GM10248 (cell line): ENCODE measurements at regions not wholly inside any gene's neighbourhood (a gene's known extent, or its start where the extent isn't known, plus 50 kb on each side); places are given as distances from the start of the nearest gene placed in this dataset.

Experiments used
- CTCF ChIA-PET: fragments of 300-600 bp; sonication (Branson Sonifier 250); formaldehyde crosslinking; extraction: SDS; loops from one replicate; lab custom pipeline; 2021; ENCODE audit warnings: antibody characterized with exemption; lab: Yijun Ruan, JAX
- POLR2A ChIA-PET: fragments of 350-650 bp; sonication (Branson Sonifier 250); formaldehyde crosslinking; extraction: SDS; loops from one replicate; lab custom pipeline; 2020; ENCODE audit warnings: antibody characterized with exemption; lab: Yijun Ruan, JAX
- DNase-seq: peaks from one replicate; pipeline ENCODE4 v3.0.0; 2012; ENCODE audit errors: extremely low spot score
- TF ChIP-seq, protein P1 (sequence below): IDR thresholded peaks from 2 replicates; pipeline ENCODE4 v1.5.1; 2012; ENCODE audit warnings: mild to moderate bottlenecking, low read depth; ENCODE audit errors: extremely low read depth, missing control alignments, control extremely low read depth

DNA sequence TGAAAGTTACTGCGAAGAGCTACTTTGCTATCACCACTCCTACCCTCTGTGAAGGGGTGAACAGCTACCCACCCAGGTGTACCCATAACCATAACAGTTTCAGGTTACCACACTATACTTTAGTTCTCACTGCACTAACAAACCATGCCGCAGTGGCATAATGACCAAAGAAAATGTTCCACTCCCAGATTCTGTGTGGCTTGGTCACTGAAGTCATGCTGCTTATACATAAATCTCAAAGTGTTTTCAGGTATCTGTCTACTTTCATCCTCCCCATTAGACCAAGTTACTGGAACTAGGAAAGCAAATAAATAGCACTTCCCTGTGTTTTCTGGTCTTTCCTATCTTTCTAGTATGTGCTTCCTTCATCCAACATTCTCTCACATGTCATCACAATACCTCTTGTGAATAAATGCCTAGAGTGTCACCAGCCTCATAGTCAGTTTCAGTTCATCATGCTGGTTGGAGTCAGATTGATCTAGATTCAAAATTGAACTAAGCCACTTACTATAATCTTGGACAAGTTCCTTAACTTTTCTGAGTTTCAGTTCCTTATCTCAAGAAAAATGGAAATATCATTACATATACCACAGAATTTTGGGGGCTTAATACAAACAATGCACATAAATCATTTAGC, 293.6 kb downstream of the FSIP2 start:
- CTCF ChIA-PET, result interaction anchor here (1.3 to 2.9 kb wide), 2 partner anchors 13 to 138 kb away, joined by 3 to 10 read pairs; no protein-coding TSS in a partner anchor
- no peak for DNase-seq

DNA sequence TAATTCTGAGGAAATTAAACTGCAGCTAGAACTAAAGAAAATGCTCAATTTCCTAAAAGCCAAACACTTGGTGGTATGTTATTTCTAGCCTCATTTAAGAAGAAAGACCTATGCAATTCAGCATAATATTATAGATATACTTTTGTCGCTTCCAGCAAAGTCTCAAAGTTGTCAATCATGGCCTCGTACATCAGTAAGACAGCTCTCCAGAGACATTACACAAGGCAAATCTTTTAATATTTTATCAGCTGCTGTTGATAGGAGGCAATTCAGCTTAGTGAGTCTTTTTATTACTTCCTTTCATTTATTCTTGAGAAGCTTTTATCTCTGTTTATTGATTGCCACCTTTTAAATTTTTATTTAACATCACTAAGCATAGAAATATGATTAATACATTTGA, 294.3 kb downstream of the FSIP2 start:
- no peak for DNase-seq
- ChIA-PET CTCF (interaction anchor here (1.2 to 2.9 kb wide), 5 partner anchors 12 to 139 kb away, joined by 3 to 10 read pairs (median 3); no protein-coding TSS in a partner anchor), POLR2A (no interaction called here)
- TF ChIP-seq, protein P1, sequence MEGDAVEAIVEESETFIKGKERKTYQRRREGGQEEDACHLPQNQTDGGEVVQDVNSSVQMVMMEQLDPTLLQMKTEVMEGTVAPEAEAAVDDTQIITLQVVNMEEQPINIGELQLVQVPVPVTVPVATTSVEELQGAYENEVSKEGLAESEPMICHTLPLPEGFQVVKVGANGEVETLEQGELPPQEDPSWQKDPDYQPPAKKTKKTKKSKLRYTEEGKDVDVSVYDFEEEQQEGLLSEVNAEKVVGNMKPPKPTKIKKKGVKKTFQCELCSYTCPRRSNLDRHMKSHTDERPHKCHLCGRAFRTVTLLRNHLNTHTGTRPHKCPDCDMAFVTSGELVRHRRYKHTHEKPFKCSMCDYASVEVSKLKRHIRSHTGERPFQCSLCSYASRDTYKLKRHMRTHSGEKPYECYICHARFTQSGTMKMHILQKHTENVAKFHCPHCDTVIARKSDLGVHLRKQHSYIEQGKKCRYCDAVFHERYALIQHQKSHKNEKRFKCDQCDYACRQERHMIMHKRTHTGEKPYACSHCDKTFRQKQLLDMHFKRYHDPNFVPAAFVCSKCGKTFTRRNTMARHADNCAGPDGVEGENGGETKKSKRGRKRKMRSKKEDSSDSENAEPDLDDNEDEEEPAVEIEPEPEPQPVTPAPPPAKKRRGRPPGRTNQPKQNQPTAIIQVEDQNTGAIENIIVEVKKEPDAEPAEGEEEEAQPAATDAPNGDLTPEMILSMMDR, result no peak

More for the DNA sequence above, 293.6 kb downstream of the FSIP2 start:
- POLR2A ChIA-PET, result no interaction called here
- TF ChIP-seq, protein P1, result no peak

DNA sequence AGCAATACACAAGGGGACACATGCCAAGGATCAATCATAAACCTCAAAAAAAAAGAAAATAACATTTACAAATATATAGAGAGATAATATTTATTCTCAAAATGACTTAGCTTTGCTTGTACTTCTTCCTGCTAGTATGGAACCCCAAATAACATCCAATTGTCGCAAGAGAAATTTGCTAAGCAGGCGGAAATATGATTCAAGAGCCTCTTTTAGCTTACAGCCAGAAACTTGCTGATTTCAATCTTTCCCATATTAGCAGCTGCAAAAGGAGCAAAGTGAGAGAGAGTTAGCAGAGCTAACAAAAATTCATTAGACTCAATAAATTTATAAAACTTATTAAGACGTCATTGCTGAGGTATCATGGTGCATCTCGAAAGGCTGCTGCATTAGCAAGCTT, 294.9 kb downstream of the FSIP2 start:
- TF ChIP-seq, protein P1, result no peak
- ChIA-PET CTCF (interaction anchor here (1.2 to 2.9 kb wide), 6 partner anchors 11 to 139 kb away, joined by 3 to 10 read pairs (median 3); no protein-coding TSS in a partner anchor), POLR2A (no interaction called here)
- DNase-seq, result no peak

DNA sequence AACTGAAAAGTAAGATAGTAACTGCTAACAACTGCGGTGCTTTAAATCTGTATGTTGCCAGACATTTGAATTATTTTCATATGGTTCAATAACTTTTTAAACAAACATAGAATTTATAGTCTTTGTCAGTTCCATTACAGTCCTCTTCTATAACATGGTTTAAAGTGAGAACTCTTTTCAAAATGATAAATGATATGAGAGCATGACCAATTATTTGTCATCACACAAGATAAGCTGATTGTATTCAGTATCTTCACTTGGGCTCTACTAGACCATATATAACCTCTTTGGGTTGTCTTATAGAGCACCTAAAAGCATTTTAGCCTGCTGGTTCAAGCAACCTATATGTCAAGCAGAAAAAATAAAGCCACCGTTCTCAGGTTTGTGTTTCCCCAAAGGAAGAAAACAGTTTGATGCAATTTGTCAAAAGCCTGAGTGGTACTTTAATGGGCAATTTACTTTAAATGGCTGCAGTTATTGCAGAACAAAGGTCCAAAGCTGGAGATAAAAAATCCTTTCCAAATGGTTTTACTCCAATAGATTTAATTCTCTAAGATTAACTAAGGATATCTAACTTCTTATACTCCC, 298.4 kb downstream of the FSIP2 start:
- POLR2A ChIA-PET, result no interaction called here
- TF ChIP-seq, protein P1, result no peak
- CTCF ChIA-PET, result no interaction called here
- DNase-seq, result no peak

DNA sequence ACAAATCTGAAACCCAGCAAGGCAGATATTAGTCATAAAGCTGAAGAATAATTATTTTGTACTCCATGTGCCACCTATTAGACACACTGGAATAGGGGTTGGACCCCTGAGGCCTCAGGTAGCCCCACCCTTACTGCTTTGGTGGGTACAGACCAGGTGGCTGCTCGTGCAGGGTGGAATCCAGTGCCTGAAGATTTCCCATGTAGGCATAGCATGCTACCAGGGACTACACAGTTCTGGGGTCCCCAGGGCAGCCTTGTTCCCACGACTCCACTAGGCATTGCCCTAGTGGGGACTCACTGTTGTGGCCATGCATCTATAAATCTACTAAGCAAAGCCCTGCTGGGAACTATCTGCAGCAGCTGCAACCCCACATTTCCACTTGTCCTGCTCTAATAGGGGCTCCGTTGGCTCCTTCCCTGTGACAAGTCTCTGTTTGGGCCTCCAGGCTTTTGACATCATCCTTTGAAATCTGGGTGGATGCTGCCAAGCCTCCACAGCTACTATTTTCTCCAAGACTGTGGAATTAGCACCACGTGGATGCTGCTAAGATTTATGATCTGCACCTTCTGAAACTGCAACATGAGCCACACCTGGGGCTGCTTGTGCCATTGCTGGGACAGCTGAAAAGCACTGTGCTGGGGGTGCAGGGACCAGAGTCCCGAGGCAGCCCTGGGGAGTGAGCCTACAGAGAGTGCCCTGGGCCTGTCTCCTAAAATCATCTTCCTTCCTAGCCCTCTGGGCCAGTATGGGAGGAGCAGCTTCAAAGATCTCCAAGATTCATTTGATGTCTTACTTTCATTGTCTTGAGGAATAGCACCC, 303.8 kb downstream of the FSIP2 start:
- no peak for DNase-seq
- ChIA-PET CTCF (interaction anchor here (1.2 to 1.5 kb wide), 2 partner anchors 19 to 71 kb away, joined by 3 read pairs; no protein-coding TSS in a partner anchor), POLR2A (no interaction called here)
- TF ChIP-seq, protein P1, result no peak

DNA sequence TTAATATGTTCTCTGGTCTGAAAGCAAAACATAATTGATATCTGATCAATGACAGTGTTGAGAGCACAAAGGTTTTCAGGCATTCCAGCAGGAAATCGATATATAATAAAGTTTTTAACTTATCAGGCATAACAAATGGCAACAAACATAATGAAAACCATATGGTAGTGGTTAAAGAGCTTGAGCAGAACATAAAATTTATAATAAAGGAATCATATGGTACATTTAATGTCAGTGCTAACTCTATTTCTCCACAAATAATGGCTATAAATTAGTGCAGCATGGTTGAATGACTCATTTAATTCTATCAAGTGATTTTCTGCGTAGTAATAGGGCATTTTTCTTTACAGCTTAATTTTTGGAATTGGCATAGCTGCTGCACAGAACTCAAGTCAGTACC, 306.2 kb downstream of the FSIP2 start:
- POLR2A ChIA-PET, result no interaction called here
- CTCF ChIA-PET, result interaction anchor here (1.0 to 1.9 kb wide), 2 partner anchors 11 to 15 kb away, joined by 3 to 10 read pairs; no protein-coding TSS in a partner anchor
- TF ChIP-seq, protein P1, result no peak
- DNase-seq, result no peak
